SHP77 treated with DMSO at 0.1 percent for 48 hours (cell line): ENCODE measurements at regions not wholly inside any gene's neighbourhood (a gene's known extent, or its start where the extent isn't known, plus 50 kb on each side); places are given as distances from the start of the nearest gene placed in this dataset.
"Not testable (repeated sequence)": the region's sequence is repeated elsewhere in the genome, so short reads cannot be mapped to it uniquely, and the experiment has no call there.

Experiments
- DNase-seq: peaks from one replicate; lab custom pipeline; 2025; lab: John Stamatoyannopoulos, UW

DNA sequence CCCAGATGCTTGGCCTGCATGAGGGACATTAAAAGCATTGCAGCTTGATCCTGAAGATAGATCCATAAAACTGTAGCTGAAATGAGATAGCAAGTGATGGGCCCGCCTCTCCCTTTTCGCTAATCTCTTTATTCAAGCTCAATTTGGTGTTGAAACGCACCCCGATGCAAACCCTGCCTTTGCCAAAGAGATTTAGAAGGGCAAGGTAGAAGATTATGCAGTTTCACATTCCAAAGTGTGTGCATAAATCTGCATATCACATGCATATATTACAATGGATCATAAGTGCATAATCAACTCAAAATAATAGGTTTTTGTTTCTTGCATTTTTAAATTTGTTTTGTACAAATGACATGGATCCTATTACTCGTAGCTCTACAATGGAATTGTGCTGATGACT is 80.1 kb upstream of the SHANK2 start:
- no peak for DNase-seq

DNA sequence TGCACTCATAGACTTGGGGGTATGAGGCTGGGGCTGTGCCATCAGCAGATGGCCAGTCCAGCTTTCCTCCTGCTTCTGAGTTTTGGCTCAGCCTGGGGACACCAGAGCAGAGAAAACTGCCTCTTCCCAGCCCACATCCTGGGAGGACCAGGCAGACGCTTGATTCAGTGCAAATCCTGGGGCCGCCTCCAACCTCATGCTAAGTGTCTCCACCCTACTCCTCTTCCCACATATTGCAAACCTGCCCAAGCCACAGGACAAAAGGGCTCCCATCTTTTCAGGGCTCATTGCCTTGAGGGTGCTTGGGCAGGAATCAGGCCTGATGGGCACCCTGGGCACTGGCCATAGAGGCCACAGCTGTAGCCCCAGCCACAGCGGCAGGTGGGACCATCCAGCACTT is 79.7 kb upstream of the SHANK2 start:
- DNase-seq, result no peak

DNA sequence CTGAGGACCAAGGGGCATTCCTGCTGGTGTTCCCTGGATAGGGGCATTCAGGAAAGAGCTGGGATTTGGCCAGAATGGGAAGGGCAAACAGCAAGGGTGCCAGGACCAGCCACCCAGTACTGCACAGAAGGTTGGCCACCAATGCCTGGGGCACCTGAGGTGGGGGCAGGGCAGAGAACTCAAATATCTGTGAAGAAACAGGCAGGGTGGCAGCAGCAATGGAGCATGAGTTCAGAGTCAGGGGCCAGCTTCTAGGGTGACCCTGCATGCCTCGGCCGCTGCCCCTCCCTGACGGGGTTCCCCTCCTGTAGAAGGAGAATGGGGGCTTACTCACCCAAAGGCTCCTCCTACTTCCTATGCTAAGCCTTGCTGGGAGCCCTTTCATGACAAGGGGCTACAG is 79.3 kb upstream of the SHANK2 start:
- DNase-seq, result no peak

DNA sequence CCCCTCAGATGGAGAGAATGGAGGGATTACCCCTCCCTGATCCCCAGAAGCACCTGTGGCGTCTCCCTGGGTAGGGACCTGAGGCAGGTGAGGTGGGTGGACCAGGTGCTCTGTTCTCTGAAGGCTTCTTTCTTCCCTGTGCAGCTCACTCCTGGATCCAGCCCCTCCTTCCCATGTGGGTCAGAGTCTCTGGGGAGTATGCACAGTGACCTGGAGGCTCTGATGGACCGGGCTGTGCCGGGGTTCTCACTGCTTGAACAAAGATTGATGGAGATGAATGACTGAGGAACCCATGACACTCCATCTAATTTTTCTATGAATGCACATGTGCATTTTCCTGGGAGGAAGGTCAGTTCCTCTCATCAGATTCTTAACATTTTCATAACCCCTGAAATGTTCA is 78.6 kb upstream of the SHANK2 start:
- no peak for DNase-seq

DNA sequence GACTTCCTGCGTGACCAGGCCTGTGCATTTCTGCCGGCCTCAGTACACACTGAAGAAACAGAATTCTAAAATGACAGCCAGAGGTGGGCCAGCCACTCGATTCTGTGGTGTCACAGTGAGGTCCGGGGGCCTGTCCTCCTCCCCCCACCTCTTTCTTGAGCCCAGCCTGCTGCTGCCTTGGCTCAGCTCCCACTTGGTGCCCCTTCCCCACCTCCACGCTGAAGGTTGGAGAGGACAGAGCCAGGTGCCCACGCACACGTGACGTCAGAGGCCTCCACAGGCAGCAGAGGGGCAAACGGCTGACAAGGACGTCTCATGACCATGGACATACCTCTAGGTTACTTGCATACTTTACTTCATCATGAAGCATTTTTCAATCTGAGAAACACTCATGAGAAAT is 78.0 kb upstream of the SHANK2 start:
- DNase-seq, result no peak

- DNase-seq, result no peak
These were observed 77.4 kb upstream of the SHANK2 start for GRCh38 chr11:71329786-71330185.

GRCh38 chr11:71329165-71329510 is 76.8 kb upstream of the SHANK2 start:
- DNase-seq, result no peak

DNA sequence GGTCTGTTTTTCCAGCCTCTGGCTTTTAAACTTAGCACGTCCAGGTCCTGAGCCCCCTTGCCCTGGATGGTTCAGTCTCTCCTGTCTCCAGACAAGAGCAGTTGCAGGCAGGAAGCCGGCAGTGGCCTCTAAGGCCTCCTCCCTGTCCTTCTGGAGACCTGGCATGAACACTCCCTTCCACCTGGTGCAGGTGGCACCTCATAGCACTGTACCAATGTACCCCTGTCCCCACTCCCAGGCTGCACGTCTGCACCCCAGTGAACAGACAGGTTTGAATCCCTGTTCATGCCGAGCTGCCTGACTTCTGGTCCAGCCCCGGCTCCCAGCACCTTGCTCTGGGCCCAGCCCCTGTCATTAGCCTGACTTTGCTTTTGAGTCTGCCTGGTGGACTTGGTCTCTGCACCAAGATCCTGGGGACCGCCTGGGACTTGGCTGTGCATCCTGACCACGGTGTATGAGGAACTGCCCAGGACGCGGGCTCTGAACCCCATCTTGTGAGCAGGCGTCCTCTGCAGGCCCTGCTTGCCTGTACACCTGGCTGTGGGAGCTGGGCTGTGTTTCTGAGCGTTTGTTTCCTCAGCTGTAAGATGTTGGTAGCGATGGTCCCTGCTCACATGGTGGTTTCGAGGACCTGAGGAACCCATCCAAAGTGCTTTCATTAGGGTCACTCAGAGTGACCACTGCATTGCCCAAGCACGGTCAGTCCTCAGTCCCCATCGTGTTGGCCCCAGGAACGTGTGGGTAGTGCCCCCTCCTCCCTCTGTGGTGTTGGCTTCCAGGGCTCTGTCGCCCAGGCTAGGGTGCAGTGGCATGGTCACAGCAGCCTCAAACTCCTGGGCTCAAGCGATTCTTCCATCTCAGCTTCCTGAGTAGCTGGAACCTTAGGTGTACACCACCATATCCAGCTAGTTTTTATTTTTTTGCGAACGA is 75.0 kb upstream of the SHANK2 start:
- DNase-seq, result no peak

DNA sequence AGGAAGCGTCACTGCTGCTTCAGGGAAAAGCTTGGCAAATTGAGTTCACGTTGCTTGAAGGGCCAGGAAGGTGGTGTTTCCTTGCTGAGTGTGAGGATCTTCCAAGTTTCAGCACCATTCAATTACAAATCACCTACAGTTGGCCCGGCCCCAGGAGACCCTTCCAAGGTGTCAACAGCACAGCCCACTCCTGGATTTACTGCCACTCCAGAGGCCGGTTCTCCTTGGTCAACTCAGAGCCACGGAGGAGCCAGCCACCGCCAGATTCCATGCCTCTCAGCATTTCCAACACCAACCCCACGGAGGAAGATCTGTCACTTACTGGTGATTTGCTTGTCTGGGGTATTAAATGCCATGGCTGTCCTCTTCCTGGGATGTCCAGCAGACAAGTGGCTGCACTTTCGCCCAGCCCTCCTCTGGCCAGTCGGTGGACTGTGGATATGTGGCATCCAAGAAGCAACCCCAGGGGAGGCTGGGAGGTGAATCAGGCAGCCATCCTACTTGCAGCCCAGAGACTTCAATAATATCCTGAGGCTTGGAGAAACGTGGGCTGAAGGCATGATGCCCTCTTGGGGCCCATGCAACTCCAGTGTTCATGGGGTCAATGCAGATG is 74.1 kb upstream of the SHANK2 start:
- DNase-seq, result no peak

- DNase-seq, result no peak
These were observed 73.3 kb upstream of the SHANK2 start for GRCh38 chr11:71325418-71326327.

DNA sequence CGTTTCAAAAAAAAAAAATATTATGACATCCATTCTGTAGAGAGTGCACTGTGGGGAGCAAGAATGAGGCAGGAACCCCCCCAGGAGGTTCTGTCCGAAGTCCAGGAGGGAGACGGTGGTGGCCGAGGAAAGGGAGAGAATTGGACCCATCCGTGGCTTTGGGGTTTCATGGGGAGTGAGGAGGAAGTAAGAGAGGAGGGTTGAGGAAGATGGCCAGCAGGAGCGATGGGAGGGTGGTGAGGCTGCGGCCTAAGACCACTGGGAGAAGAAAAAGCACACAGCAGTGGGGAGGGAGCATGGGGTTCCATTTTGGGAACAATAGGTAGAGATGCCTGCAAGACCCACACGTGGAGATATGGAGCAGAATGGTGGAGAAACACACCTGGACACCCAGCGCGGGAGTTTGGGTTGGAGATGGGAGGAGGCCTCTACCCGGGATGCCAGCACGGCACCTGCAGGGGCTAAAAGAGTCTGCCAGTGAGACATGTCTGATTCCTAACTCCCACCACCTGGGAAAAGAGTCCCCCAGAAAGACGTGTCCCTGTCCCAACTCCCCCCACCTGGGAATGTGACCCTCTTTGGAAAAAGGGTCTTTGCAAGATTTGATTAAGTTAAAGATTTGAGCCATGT is 72.5 kb upstream of the SHANK2 start:
- DNase-seq, result no peak

DNA sequence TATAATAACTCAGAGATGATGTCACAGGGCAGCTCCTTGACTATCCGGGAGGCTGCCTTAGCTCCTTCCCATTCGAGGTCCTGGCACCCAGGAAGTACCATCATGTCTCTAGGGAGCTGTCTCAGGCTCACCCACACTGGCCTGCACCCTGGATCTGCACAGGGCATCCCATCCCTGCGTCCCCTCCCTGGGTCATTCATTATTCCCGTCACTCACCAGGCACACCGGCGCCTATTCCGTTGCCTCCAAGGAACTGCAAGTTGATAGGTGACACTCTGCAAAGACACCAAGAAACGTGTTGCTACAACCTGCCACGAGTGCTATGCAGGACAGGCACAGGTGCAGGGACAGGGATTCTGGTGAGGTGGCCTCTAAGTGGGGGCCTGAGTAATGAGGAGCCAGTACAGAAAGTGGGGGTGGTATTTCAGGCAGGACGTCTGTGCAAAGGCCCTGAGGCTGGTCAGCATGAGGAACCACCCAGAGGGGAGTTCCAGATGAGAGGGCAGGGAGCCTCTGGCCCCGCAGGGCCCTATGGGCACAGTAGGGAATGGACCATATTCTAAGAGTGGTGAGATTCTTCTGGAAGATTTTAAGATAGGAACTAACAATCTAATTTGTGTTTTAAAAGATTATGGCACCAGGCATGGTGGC is 71.6 kb upstream of the SHANK2 start:
- DNase-seq, result no peak

DNA sequence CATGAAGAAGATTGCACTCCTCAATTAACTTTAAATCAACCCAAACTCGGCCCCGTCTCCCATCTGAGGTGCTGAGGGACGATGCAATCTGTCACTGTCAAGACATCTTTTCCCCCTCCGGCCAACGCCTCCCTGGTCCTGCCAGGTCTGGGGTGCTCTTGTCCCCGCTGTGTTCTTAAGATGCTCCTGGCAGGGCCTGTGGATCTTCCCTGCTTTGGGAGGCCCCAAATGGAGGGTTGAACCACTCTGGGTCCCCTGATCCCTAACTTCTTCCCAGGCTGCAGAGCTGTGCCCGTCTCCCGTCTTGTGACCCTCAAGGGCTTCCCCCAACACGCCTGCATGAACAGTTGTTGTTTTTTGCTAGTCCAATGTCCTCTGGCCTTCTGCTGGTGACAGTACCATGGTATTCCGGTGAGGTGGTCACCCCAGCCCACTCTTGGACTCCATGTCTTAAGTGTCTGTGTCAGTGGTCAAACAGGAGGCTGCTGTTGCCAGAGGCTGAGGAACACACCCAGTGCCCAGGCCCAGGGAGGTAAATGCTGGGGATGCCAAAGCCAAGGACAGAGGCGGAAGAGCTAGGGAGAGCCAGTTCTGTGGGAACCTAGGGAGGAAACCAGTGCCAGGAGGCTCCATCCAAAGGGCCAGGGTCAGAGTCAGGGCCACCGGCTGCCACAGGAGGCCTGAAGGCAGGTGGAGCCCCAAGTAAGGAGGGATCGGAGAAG is 70.6 kb upstream of the SHANK2 start:
- no peak for DNase-seq

DNA sequence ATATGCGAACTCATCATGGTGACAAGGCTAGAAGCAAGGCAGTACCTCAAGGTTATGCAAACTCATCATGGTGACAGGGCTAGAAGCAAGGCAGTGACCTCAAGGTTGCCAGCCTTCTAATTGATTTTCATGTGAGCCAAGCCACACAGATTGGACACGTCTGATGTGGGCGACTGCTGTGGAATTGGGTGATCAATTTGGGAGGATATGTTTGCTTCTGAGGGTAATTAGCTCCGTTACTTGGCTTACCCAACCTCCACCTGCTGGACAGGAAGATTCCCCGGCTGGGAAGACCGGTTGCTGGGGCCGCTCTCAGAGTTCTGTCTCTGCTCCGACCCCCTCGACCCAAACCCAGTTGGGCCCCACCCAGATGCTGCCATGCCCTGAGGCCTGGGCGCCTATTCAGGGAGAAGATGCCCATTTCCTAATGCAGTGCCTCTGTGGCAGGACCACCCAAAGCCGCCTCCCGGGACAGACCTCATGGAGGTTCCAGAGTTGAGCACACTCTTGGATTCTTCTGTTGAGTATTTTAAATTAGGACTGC is 69.9 kb upstream of the SHANK2 start:
- DNase-seq, result no peak

- no peak for DNase-seq
These were observed 69.2 kb upstream of the SHANK2 start for GRCh38 chr11:71321433-71322191.

GRCh38 chr11:71316701-71317100 is 64.3 kb upstream of the SHANK2 start:
- no peak for DNase-seq

- not testable (repeated sequence) for DNase-seq
These were observed 60.2 kb upstream of the SHANK2 start for GRCh38 chr11:71312616-71313015.

DNA sequence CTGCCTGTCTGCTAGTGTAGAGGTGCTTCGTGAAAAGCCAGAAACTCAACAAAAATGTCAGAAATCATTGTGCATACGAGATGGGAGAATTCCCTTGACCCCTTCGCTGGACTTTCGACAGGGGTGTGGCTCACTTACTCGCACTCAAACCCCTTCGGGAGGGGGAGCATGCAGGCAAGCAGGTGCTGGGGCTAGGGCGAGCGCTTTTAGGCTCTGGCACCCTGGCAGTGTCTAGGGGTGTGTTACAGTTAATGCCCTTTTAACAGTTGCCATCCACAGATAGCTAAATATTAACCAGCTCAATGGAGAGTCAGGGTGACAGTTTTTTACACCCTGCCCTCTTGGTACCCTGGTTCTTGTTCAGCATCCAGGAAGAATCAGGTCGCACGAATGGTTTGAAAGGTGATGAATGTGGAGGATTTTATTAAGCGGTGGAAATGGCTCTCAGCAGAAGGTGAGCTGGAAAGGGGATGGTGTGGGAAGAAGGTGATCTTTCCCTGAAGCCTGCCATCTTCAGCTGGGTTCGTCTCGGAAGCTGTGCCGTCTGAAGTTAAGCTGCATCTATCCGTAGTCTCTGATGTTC is 59.6 kb upstream of the SHANK2 start:
- no peak for DNase-seq

- no peak for DNase-seq
These were observed 59.0 kb upstream of the SHANK2 start for GRCh38 chr11:71311176-71311925.
